GM19452 (cell line): ENCODE measurements at regions not wholly inside any gene's neighbourhood (a gene's known extent, or its start where the extent isn't known, plus 50 kb on each side); places are given as distances from the start of the nearest gene placed in this dataset.
"Not testable (repeated sequence)": the region's sequence is repeated elsewhere in the genome, so short reads cannot be mapped to it uniquely, and the experiment has no call there.

ENCODE experiments used
- ATAC-seq: cut with Tn5 transposase; IDR thresholded peaks from one replicate; pipeline ENCODE4 v1.9.1; 2021; ENCODE audit not compliant: unreplicated experiment

- ATAC-seq = no peak
These were observed 105.9 kb downstream of the IL12A start for GRCh38 chr3:160094562-160094961.

GRCh38 chr3:160097478-160097877, 108.8 kb downstream of the IL12A start:
- ATAC-seq = no peak

- no peak for ATAC-seq
These were observed 109.8 kb downstream of the IL12A start for GRCh38 chr3:160098261-160098908.

GRCh38 chr3:160098926-160099626, 110.4 kb downstream of the IL12A start:
- no peak for ATAC-seq

- no peak for ATAC-seq
These were observed 111.2 kb downstream of the IL12A start for GRCh38 chr3:160099834-160100233.

- no peak for ATAC-seq
These were observed 112.0 kb downstream of the IL12A start for GRCh38 chr3:160100610-160101009.

GRCh38 chr3:160102001-160102400, 113.4 kb downstream of the IL12A start:
- not testable (repeated sequence) for ATAC-seq

- ATAC-seq = no peak
These were observed 114.8 kb downstream of the IL12A start for GRCh38 chr3:160103397-160103796.

GRCh38 chr3:160105907-160106584, 117.4 kb downstream of the IL12A start:
- no peak for ATAC-seq

GRCh38 chr3:160106905-160107861, 118.0 kb upstream of the C3orf80 start:
- ATAC-seq = no peak

- ATAC-seq = no peak
These were observed 116.9 kb upstream of the C3orf80 start for GRCh38 chr3:160108362-160108761.

- no peak for ATAC-seq
These were observed 112.7 kb upstream of the C3orf80 start for GRCh38 chr3:160112481-160112880.

- ATAC-seq = no peak
These were observed 112.2 kb upstream of the C3orf80 start for GRCh38 chr3:160112996-160113395.

- ATAC-seq = no peak
These were observed 110.7 kb upstream of the C3orf80 start for GRCh38 chr3:160114355-160114995.

GRCh38 chr3:160115387-160115786, 109.8 kb upstream of the C3orf80 start:
- ATAC-seq = no peak

- ATAC-seq = no peak
These were observed 101.0 kb upstream of the C3orf80 start for GRCh38 chr3:160124224-160124623.

- no peak for ATAC-seq
These were observed 100.0 kb upstream of the C3orf80 start for GRCh38 chr3:160125258-160125657.

GRCh38 chr3:160126051-160126450, 99.2 kb upstream of the C3orf80 start:
- no peak for ATAC-seq

- no peak for ATAC-seq
These were observed 98.5 kb upstream of the C3orf80 start for GRCh38 chr3:160126761-160127160.

- ATAC-seq = peak; percentile 45
These were observed 97.9 kb upstream of the C3orf80 start for GRCh38 chr3:160127308-160127707.
